Progenitor cell of endocrine pancreas (in vitro differentiated cells): ENCODE measurements at regions not wholly inside any gene's neighbourhood (a gene's known extent, or its start where the extent isn't known, plus 50 kb on each side); places are given as distances from the start of the nearest gene placed in this dataset.

Source experiments
- DNase-seq: peaks from one replicate; pipeline ENCODE4 v3.0.0; 2021; ENCODE audit warnings: low spot score; ENCODE audit not compliant: unreplicated experiment
- H3K27ac Mint-ChIP-seq: 2 replicates; pipeline ENCODE4 v1.8.0; 2021; ENCODE audit warnings: mild to moderate bottlenecking, moderate library complexity, mixed read lengths
- H3K27me3 Mint-ChIP-seq: 2 replicates; pipeline ENCODE4 v1.8.0; 2021; ENCODE audit warnings: mixed read lengths
- H3K36me3 Mint-ChIP-seq: 2 replicates; pipeline ENCODE4 v1.8.0; 2022; ENCODE audit warnings: mixed read lengths; ENCODE audit not compliant: insufficient read depth
- H3K4me1 Mint-ChIP-seq: 2 replicates; pipeline ENCODE4 v1.8.0; 2021; ENCODE audit warnings: low read depth, mixed read lengths
- H3K4me3 Mint-ChIP-seq: 2 replicates; pipeline ENCODE4 v1.8.0; 2021; ENCODE audit warnings: low read depth, mild to moderate bottlenecking, moderate library complexity, mixed read lengths
- H3K9me3 Mint-ChIP-seq: 2 replicates; pipeline ENCODE4 v1.8.0; 2021; ENCODE audit warnings: low read depth, mixed read lengths
- CTCF ChIP-seq: fragments of 200-600 bp; sonication (generic); IDR thresholded peaks from one replicate; pipeline ENCODE4 v1.5.0; 2021; ENCODE audit warnings: antibody characterized with exemption, mild to moderate bottlenecking; ENCODE audit not compliant: unreplicated experiment

GRCh38 chr12:89845366-89845765, 136.7 kb upstream of the ATP2B1 start:
- H3K4me3 Mint-ChIP-seq, result no peak overlapping the region
- TF ChIP-seq CTCF, result no peak
- H3K27ac Mint-ChIP-seq, result no peak overlapping the region
- H3K36me3 Mint-ChIP-seq, result no peaks in the 10 kb centered on the region
- DNase-seq, result no peak
- H3K27me3 Mint-ChIP-seq, result peaks cover 6% of the 10 kb centered on the region
- H3K9me3 Mint-ChIP-seq, result no peaks in the 10 kb centered on the region
- H3K4me1 Mint-ChIP-seq, result peaks cover 3% of the 10 kb centered on the region

GRCh38 chr12:89844539-89844938, 135.9 kb upstream of the ATP2B1 start:
- Mint-ChIP-seq H3K27ac (no peak overlapping the region), H3K4me1 (peaks cover 5% of the 10 kb centered on the region), H3K36me3 (no peaks in the 10 kb centered on the region), H3K27me3 (peaks cover 4% of the 10 kb centered on the region), H3K4me3 (no peak overlapping the region), H3K9me3 (no peaks in the 10 kb centered on the region)
- no peak for DNase-seq
- no peak for TF ChIP-seq CTCF

GRCh38 chr12:89840162-89840922, 131.7 kb upstream of the ATP2B1 start:
- Mint-ChIP-seq H3K27me3 (no peaks in the 10 kb centered on the region), H3K4me1 (peaks cover 5% of the 10 kb centered on the region), H3K9me3 (no peaks in the 10 kb centered on the region), H3K4me3 (no peak overlapping the region), H3K36me3 (no peaks in the 10 kb centered on the region), H3K27ac (no peak overlapping the region)
- TF ChIP-seq CTCF, result no peak
- no peak for DNase-seq

- peaks cover 5% of the 10 kb centered on the region for H3K4me1 Mint-ChIP-seq
- no peaks in the 10 kb centered on the region for H3K9me3 Mint-ChIP-seq
- no peak for DNase-seq
- H3K36me3 Mint-ChIP-seq, result no peaks in the 10 kb centered on the region
- no peaks in the 10 kb centered on the region for H3K27me3 Mint-ChIP-seq
- no peak overlapping the region for H3K4me3 Mint-ChIP-seq
- TF ChIP-seq CTCF, result no peak
- H3K27ac Mint-ChIP-seq, result no peak overlapping the region
These were observed 130.8 kb upstream of the ATP2B1 start for GRCh38 chr12:89839444-89839843.

GRCh38 chr12:89838833-89839232, 130.2 kb upstream of the ATP2B1 start:
- peaks cover 5% of the 10 kb centered on the region for H3K4me1 Mint-ChIP-seq
- H3K9me3 Mint-ChIP-seq, result no peaks in the 10 kb centered on the region
- no peak for TF ChIP-seq CTCF
- no peak overlapping the region for H3K4me3 Mint-ChIP-seq
- H3K27ac Mint-ChIP-seq, result no peak overlapping the region
- no peak for DNase-seq
- no peaks in the 10 kb centered on the region for H3K36me3 Mint-ChIP-seq
- no peaks in the 10 kb centered on the region for H3K27me3 Mint-ChIP-seq
